ENCODE measurements at regions not wholly inside any gene's neighbourhood (a gene's known extent, or its start where the extent isn't known, plus 50 kb on each side); places are given as distances from the start of the nearest gene placed in this dataset.

GRCh38 chr4:19944251-19944650 is 307.5 kb upstream of the SLIT2 start:
- intact Hi-C loops (cut with micrococcal nuclease; ENCODE audit: unreplicated experiment) = no loop called here
- Histone ChIP-seq H3K4me1 (ENCODE audit: insufficient read depth, low read length) (no peaks in the 10 kb centered on the region), H2AFZ (ENCODE audit: low read length) (no peak overlapping the region), H3K9ac (ENCODE audit: insufficient read depth, low read depth, low read length) (no peak overlapping the region), H3K4me3 (replicated peaks in 1 of 3; ENCODE audit: insufficient read depth in 1 of 3, low read depth in 2 of 3, low read length in 3 of 3) (no peak overlapping the region), H3K79me2 (ENCODE audit: insufficient read depth, low read length) (no peaks in the 10 kb centered on the region), H3K36me3 (replicated peaks in 1 of 2; ENCODE audit: control insufficient read depth in 1 of 2, insufficient read depth in 2 of 2, low read length in 2 of 2) (no peaks in the 10 kb centered on the region), H3K4me2 (ENCODE audit: low read depth, low read length) (no peak overlapping the region), H3K27me3 (ENCODE audit: control insufficient read depth in 1 of 2, insufficient read depth in 2 of 2, low read length in 2 of 2) (no peaks in the 10 kb centered on the region), H3K9me3 (ENCODE audit: low read length) (peaks cover 83% of the 10 kb centered on the region), H3K27ac (ENCODE audit: extremely low read length, insufficient read depth, low read length) (no peak overlapping the region), H4K20me1 (ENCODE audit: insufficient read depth, low read length) (no peaks in the 10 kb centered on the region)
- no peak for TF ChIP-seq FOSL2 (CRISPR knock-in tag; IDR thresholded peaks at IDR 0.05)
- TF ChIP-seq CSRNP1 (CRISPR knock-in tag; IDR thresholded peaks at IDR 0.05) = no peak
- TF ChIP-seq ZSCAN20 (CRISPR knock-in tag; IDR thresholded peaks at IDR 0.05; ENCODE audit: borderline replicate concordance) = no peak
- no peak for TF ChIP-seq ZNF232 (CRISPR knock-in tag; IDR thresholded peaks at IDR 0.05; ENCODE audit: borderline replicate concordance)
- TF ChIP-seq PAWR (CRISPR knock-in tag; IDR thresholded peaks at IDR 0.05; ENCODE audit: borderline replicate concordance) = no peak
- TF ChIP-seq ATF1 (CRISPR knock-in tag; IDR thresholded peaks at IDR 0.05) = no peak
- TF ChIP-seq BRD4 (CRISPR knock-in tag; IDR thresholded peaks at IDR 0.05) = no peak
- no peak for TF ChIP-seq ZNF205 (CRISPR knock-in tag; IDR thresholded peaks at IDR 0.05)
- no peak for TF ChIP-seq PRDM15 (CRISPR knock-in tag; IDR thresholded peaks at IDR 0.05)
- no peak for TF ChIP-seq ZNF772 (CRISPR knock-in tag; IDR thresholded peaks at IDR 0.05)
- TF ChIP-seq CC2D1A (CRISPR knock-in tag; IDR thresholded peaks at IDR 0.05) = no peak
- no peak for TF ChIP-seq DNMT3B (CRISPR knock-in tag; conservative IDR thresholded peaks at IDR 0.05)
- TF ChIP-seq RAD51 (IDR thresholded peaks at IDR 0.05; ENCODE audit: borderline replicate concordance) = no peak
- TF ChIP-seq ZSCAN9 (CRISPR knock-in tag; IDR thresholded peaks at IDR 0.05; ENCODE audit: borderline replicate concordance) = no peak
- TF ChIP-seq, protein P1, sequence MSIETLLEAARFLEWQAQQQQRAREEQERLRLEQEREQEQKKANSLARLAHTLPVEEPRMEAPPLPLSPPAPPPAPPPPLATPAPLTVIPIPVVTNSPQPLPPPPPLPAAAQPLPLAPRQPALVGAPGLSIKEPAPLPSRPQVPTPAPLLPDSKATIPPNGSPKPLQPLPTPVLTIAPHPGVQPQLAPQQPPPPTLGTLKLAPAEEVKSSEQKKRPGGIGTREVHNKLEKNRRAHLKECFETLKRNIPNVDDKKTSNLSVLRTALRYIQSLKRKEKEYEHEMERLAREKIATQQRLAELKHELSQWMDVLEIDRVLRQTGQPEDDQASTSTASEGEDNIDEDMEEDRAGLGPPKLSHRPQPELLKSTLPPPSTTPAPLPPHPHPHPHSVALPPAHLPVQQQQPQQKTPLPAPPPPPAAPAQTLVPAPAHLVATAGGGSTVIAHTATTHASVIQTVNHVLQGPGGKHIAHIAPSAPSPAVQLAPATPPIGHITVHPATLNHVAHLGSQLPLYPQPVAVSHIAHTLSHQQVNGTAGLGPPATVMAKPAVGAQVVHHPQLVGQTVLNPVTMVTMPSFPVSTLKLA (IDR thresholded peaks at IDR 0.05) = no peak
- TF ChIP-seq NCOA1 (CRISPR knock-in tag; IDR thresholded peaks at IDR 0.05) = no peak
- no peak for TF ChIP-seq SRY (CRISPR knock-in tag; IDR thresholded peaks at IDR 0.05)
- no peak for DNase-seq (ENCODE audit: low spot score)
- no TSS peak for BruUV-seq (replicated peaks)
- in situ Hi-C loops (cut with HindIII; ENCODE audit: extremely low pct_ligation_motif_present, low pct_unique_long_range_greater_than_20kb) = no loop called here
- CTCF ChIA-PET (ENCODE audit: low intra/inter-chr PET ratio, low total read pairs) = no interaction called here
- ATAC-seq = no peak
- no peak for FAIRE-seq
- POLR2A ChIA-PET = no interaction called here

Measured in HepG2 (cell line).